KOPT-K1 (cell line): ENCODE measurements at regions not wholly inside any gene's neighbourhood (a gene's known extent, or its start where the extent isn't known, plus 50 kb on each side); places are given as distances from the start of the nearest gene placed in this dataset.
"Not testable (repeated sequence)": the region's sequence is repeated elsewhere in the genome, so short reads cannot be mapped to it uniquely, and the experiment has no call there.

ENCODE experiments used
- H3K27ac ChIP-seq: fragments of 200-600 bp; sonication (generic); 2 replicates; pipeline ENCODE4 v1.5.1; 2016; ENCODE audit warnings: antibody characterized with exemption, mild to moderate bottlenecking, low read depth, low read length; ENCODE audit not compliant: poor library complexity, severe bottlenecking
- H3K36me3 ChIP-seq: fragments of 200-600 bp; sonication (generic); 2 replicates; pipeline ENCODE4 v1.5.1; 2017; ENCODE audit warnings: antibody characterized with exemption, mild to moderate bottlenecking, low read length, moderate library complexity; ENCODE audit not compliant: insufficient read depth
- H3K9me3 ChIP-seq: fragments of 200-600 bp; sonication (generic); 2 replicates; pipeline ENCODE4 v1.5.1; 2017; ENCODE audit warnings: antibody characterized with exemption, low read length, mild to moderate bottlenecking; ENCODE audit not compliant: insufficient read depth, poor library complexity, severe bottlenecking

DNA sequence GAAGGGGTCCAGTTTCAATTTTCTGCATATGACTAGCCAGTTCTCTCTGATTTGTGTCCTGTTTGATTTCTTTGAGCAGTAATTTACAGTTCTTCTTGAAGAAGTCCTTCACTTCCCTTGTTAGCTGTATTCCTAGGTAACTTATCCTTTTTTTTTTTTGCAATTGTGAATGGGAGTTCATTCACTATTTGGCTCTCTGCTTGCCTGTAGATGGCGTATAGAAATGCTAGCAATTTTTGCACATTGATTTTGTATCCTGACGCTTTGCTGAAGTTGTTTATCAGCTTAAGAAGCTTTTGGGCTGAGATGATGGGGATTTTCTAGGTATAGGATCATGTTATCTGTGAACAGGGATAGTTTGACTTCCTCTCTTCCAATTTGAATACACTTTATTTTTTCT is 77.6 kb upstream of the NID2 start:
- H3K27ac ChIP-seq = no peak overlapping the region
- H3K36me3 ChIP-seq = no peaks in the 10 kb centered on the region; the same call in 1 of the 2 replicates

DNA sequence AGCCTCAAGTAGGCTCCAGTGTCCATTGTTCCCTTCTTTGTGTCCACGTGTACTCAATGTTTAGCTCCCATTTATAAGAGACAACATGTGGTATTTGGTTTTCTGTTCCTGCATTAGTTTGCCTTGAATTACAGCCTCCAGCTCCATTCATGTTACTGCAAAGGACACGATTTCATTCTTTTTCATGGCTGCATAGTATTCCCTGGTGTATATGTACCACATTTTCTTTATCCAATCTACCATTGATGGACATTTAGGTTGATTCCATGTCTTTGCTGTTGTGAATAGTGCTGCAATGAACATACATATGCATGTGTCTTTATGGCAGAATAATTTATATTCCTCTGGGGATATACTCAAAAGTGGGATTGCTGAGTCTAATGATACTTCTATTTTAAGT is 75.2 kb upstream of the NID2 start:
- H3K27ac ChIP-seq = not testable (repeated sequence)
- H3K9me3 ChIP-seq = peaks cover 14% of the 10 kb centered on the region

More for the DNA sequence above, 77.6 kb upstream of the NID2 start:
- peaks cover 9% of the 10 kb centered on the region for H3K9me3 ChIP-seq

DNA sequence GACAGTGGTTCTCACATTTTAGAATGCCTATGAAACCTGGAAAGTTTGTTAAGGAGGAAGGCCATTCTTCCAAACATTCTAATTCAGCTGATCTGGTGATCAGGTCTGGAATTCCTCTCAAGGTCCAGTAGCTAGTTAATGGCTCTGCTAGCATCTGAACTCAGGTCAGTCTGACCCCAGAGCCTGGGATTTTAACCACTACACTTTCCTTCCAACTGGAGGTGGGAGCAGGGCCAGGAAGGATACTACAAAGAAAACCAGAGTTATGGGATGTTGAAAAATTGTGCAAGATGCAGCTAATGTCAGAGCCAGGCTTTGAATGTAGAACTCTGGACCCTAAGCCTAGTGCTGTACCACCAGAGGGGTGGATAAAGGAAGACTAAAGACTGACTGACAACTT is 73.6 kb upstream of the NID2 start:
- H3K9me3 ChIP-seq = peaks cover 9% of the 10 kb centered on the region
- H3K36me3 ChIP-seq = no peaks in the 10 kb centered on the region
- no peak overlapping the region for H3K27ac ChIP-seq

More for the DNA sequence above, 75.2 kb upstream of the NID2 start:
- not testable (repeated sequence) for H3K36me3 ChIP-seq

DNA sequence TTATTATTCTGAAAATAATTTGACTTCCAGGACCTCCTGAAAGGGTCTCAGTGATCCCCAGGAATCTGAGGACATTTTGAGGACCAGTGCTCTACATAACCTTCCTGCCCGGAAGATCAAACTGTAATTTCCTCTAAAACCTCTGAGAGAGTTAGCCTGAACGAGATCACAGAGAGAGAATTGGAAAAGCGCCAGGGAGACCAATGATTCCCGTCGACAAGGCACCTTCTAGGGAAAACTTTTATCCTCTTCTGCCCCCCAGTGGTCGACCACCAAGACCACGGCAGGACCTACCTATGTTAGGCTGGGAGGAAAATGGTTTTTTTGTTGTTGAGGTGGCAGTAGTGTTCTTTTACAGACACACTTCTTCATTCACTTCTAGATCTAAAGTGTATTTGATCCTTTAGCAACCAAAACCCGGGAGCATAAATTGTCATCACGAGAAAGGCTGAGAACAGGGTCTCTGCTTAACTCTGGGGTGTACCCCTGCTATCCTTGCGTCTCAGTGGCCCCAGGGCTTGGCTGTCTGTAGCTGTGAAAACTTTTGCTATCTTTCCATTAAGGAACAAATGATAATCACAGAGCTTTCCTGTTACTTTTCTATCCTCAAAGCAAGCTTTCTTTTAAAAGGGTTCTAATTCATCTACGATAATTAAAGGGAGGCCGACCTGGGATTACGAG is 62.9 kb upstream of the NID2 start:
- Histone ChIP-seq H3K9me3 (peaks cover 12% of the 10 kb centered on the region), H3K27ac (peak overlapping the region; percentile 39), H3K36me3 (no peaks in the 10 kb centered on the region)

DNA sequence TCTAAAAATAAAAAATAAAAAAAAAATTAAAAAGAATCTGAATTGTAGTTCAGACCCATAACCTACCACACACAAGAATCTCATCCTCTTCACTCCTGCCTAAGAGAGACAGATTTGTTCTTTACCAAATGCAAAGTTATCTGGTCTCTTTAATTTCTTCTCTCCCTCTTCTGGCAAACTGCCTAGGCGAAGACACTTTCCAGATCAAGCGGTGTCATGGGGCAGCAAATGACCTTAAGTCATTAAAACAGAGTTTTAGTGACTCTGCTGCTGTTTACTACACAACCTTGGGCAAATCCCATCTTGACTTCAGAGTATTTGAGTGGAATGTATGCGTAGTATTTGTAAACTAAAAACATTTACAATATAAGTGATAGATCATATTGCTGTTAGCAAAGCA is 60.9 kb upstream of the NID2 start:
- Histone ChIP-seq H3K27ac (no peak overlapping the region), H3K9me3 (peaks cover 6% of the 10 kb centered on the region), H3K36me3 (no peaks in the 10 kb centered on the region)

DNA sequence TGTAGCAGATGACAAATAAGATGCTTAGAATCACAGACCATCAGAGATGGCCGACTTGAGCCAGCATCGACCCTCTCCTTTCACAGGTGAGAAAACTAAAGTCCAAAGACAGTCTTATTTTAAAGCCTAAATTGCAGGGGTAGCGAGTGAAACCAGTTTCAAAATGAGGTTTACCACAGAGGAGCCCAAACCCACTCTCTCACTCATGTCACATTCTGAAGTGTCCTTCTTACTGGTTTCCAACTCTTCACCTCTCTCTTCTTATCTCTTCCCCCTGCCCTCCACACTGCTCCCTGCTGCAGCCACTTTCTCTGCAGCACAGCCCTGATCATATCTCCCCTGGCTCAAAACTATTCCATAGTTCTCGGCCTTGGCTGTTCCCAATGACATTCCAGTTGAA is 57.0 kb upstream of the NID2 start:
- no peaks in the 10 kb centered on the region for H3K9me3 ChIP-seq
- peak overlapping the region; percentile 17 for H3K27ac ChIP-seq
- no peaks in the 10 kb centered on the region for H3K36me3 ChIP-seq

DNA sequence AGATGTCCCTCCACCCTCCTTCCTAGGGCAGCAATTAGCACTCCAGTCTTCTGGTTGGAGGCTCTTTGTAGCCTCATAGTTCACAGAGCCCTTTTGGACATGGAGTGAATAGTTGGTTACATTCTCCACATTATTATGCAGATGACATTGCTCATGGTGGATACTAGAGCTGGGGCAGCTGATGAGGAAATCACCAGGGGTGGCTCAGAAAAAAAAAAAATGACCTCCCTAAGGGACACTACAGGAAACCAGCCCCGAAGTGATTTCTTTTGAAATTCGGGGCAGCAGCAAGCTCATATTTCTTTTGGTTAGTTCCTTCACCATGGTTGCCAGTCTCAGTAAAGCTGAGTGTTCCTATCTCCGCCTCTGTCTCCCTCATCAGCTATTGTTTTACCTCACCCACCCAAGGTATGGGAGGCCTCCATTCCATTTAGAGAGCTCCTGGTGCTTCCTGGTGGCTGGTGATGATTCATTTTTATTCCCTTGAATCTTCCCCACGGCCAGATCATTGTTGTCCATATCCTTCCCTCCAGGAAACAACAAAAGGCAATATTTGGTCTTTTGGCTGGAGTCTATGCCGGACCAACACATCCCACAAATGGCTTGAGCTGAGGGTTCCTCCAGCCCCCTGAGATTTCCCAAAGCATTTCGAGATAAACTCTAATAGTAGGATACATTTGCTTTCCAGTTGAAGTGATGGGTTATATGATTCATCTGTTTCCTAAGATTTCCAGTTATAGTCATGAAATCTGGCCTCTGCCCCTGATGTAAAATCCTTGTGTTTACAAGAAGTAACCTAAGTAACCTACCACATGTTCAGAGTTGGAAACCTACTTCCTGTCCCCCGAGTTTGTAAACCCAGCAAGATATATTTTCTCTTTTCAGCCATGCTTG is 56.2 kb upstream of the NID2 start:
- H3K27ac ChIP-seq = peak overlapping the region; percentile 17
- no peaks in the 10 kb centered on the region for H3K36me3 ChIP-seq
- no peaks in the 10 kb centered on the region for H3K9me3 ChIP-seq

DNA sequence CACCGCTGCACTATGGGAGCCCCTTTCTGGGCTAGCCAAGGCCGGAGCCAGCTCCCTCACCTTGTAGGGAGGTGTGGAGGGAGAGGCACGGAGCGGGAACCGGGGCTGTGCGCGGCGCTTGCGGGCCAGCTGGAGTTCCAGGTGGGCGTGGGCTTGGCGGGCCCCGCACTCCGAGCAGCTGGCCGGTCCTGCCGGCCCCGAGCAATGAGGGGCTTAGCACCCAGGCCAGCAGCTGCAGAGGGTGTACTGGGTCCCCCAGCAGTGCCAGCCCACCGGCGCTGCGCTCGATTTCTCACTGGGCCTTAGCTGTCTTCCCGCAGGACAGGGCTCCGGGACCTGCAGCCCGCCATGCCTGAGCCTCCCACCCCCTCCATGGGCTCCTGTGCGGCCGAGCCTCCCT is 53.3 kb upstream of the NID2 start:
- H3K27ac ChIP-seq, H3K36me3 ChIP-seq, H3K9me3 ChIP-seq: not testable (repeated sequence)

DNA sequence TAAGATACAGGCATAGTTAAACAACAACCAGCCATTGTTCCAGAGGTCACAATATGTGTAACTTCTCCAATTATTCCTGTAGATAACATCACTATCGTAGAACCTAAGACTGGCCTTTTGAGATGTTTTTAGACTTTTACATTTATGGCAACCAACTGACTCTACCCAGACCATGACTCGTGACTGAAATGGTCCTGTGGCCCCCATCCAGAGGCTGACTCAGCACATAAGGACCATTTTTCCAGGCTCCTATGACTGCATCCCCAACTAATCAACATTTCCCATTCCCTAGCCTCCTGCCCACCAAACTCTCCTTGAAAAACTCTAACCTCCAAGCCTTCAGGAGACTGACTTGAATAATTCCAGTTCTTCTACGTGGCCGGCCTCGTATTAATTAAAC is 52.6 kb upstream of the NID2 start:
- Histone ChIP-seq H3K36me3 (no peaks in the 10 kb centered on the region), H3K27ac (no peak overlapping the region), H3K9me3 (no peaks in the 10 kb centered on the region)

DNA sequence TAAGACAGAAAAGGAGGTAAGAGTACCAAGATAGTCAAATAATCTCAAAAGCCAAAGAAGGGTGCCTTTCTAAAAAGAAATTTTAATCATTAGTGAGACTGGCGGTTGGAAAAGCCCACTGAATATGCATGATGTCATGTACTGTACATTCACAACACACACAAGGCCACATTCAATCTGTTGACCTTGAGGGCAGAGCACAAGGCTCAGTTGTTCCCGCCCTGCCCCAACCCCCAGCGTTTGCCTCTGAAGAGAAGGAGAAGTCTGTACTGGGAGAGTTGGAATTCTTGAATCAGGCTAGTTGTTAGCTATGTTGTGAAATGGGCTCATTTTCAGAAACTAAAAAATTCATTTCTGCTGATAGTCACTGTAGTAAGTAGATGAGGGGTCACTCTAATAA is 50.2 kb upstream of the NID2 start:
- Histone ChIP-seq H3K9me3 (no peaks in the 10 kb centered on the region), H3K27ac (no peak overlapping the region), H3K36me3 (no peaks in the 10 kb centered on the region)
